HepG2 (cell line): ENCODE measurements at regions not wholly inside any gene's neighbourhood (a gene's known extent, or its start where the extent isn't known, plus 50 kb on each side); places are given as distances from the start of the nearest gene placed in this dataset.
"Not testable (repeated sequence)": the region's sequence is repeated elsewhere in the genome, so short reads cannot be mapped to it uniquely, and the experiment has no call there.

Experiments used
- ATAC-seq: fragments of 200-7000 bp; cut with Tn5 transposase; 3 replicates; pipeline ENCODE4 v1.9.1; 2020; ENCODE audit warnings: mild to moderate bottlenecking, moderate library complexity
- BruUV-seq: library from RNA; stranded (reverse); fragments of 400-500 nt; replicated peaks from 2 replicates; lab custom pipeline; 2021; lab: Mats Ljungman, UMichigan
- CTCF ChIA-PET: fragments of 300-600 bp; formaldehyde crosslinking; extraction: SDS; loops from one replicate; lab custom pipeline; 2021; ENCODE audit warnings: low total read pairs, inconsistent platforms, low intra/inter-chr PET ratio; lab: Yijun Ruan, JAX
- POLR2A ChIA-PET: fragments of 350-600 bp; sonication (Branson Sonifier 250); formaldehyde crosslinking; loops from one replicate; lab custom pipeline; 2020; ENCODE audit warnings: antibody characterized with exemption, inconsistent platforms; lab: Yijun Ruan, JAX
- DNase-seq: peaks from one replicate; pipeline ENCODE4 v3.0.0-alpha.2; 2015; ENCODE audit warnings: low spot score
- FAIRE-seq: peaks from 3 replicates; lab custom pipeline; 2011; peaks lifted over from hg19 to GRCh38; lab: Jason Lieb, UNC
- H2AFZ ChIP-seq: one replicate; pipeline ENCODE4 v1.6.1; 2011; ENCODE audit warnings: low read length, inconsistent platforms
- H3K27ac ChIP-seq: fragments of 300-600 bp; 3 replicates; pipeline ENCODE4 v1.8.0; 2011; ENCODE audit warnings: mixed run types, mild to moderate bottlenecking, mixed read lengths, low read length, inconsistent platforms; ENCODE audit not compliant: insufficient read depth; ENCODE audit errors: extremely low read length
- H3K27me3 ChIP-seq, 2 experiments: fragments of 200-600 bp in 1 of 2; 2 replicates in 1 of 2; 3 replicates in 1 of 2; pipeline versions ENCODE4 v1.6.0 to v1.8.0; 2011; ENCODE audit warnings: low read length in 2 of 2, mild to moderate bottlenecking in 2 of 2, moderate library complexity in 2 of 2, inconsistent platforms in 1 of 2; ENCODE audit not compliant: insufficient read depth in 2 of 2, control insufficient read depth in 1 of 2
- H3K36me3 ChIP-seq, 2 experiments: fragments of 200-600 bp in 1 of 2; replicated peaks in 1 of 2; 2 replicates in 1 of 2; 3 replicates in 1 of 2; pipeline versions ENCODE4 v1.5.1 to v1.8.0; 2011; ENCODE audit warnings: low read length in 2 of 2, inconsistent platforms in 1 of 2; ENCODE audit not compliant: insufficient read depth in 2 of 2, control insufficient read depth in 1 of 2
- H3K4me1 ChIP-seq: 2 replicates; pipeline ENCODE4 v1.5.1; 2012; ENCODE audit warnings: low read length, inconsistent platforms; ENCODE audit not compliant: insufficient read depth
- H3K4me2 ChIP-seq: 2 replicates; pipeline ENCODE4 v1.6.0; 2011; ENCODE audit warnings: low read depth, low read length, inconsistent platforms
- H3K4me3 ChIP-seq, 3 experiments: fragments of 200-600 bp in 1 of 3; sonication (generic), shearing (Covaris generic) in 1 of 3; replicated peaks in 1 of 3; 2 replicates each; pipeline ENCODE4 v1.5.1; 2011 to 2016; ENCODE audit warnings: low read length in 3 of 3, inconsistent platforms in 2 of 3, low read depth in 2 of 3, mild to moderate bottlenecking in 2 of 3, control low read depth in 1 of 3, mixed read lengths in 1 of 3; ENCODE audit not compliant: insufficient read depth in 1 of 3
- H3K79me2 ChIP-seq: one replicate; pipeline ENCODE4 v1.6.1; 2011; ENCODE audit warnings: low read length, inconsistent platforms; ENCODE audit not compliant: insufficient read depth
- H3K9ac ChIP-seq: 2 replicates; pipeline ENCODE4 v1.6.0; 2011; ENCODE audit warnings: mild to moderate bottlenecking, low read depth, low read length, inconsistent platforms; ENCODE audit not compliant: insufficient read depth
- H3K9me3 ChIP-seq: 2 replicates; pipeline ENCODE4 v1.5.1; 2012; ENCODE audit warnings: mild to moderate bottlenecking, low read length
- H4K20me1 ChIP-seq: 2 replicates; pipeline ENCODE4 v1.6.0; 2011; ENCODE audit warnings: inconsistent platforms, mild to moderate bottlenecking, low read length, moderate library complexity; ENCODE audit not compliant: insufficient read depth
- FOSL1 ChIP-seq: sonication (generic); formaldehyde crosslinking; IDR thresholded peaks from 2 replicates; pipeline ENCODE4 v1.9.0; 2021; ENCODE audit warnings: missing genetic modification reagents, borderline replicate concordance
- FOXM1 ChIP-seq: sonication (generic); formaldehyde crosslinking; IDR thresholded peaks from 2 replicates; pipeline ENCODE4 v1.5.0; 2020; ENCODE audit warnings: missing genetic modification reagents
- HNRNPLL ChIP-seq: fragments of 200-400 bp; formaldehyde crosslinking; IDR thresholded peaks from 2 replicates; pipeline ENCODE4 v1.6.1; 2017; ENCODE audit warnings: mild to moderate bottlenecking, low read depth, low read length; ENCODE audit not compliant: poor library complexity, severe bottlenecking
- NR1H2 ChIP-seq: sonication (generic); formaldehyde crosslinking; IDR thresholded peaks from 2 replicates; pipeline ENCODE4 v1.8.1; 2022; ENCODE audit warnings: low read depth, missing genetic modification reagents, borderline replicate concordance
- POGK ChIP-seq: sonication (generic); formaldehyde crosslinking; conservative IDR thresholded peaks from 2 replicates; pipeline ENCODE4 v1.8.0; 2022; ENCODE audit warnings: mild to moderate bottlenecking, moderate library complexity, missing genetic modification reagents
- RFXAP ChIP-seq: sonication (generic); formaldehyde crosslinking; IDR thresholded peaks from 2 replicates; pipeline ENCODE4 v1.4.0; 2020; ENCODE audit warnings: missing genetic modification reagents, borderline replicate concordance
- SIN3A ChIP-seq: IDR thresholded peaks from 2 replicates; pipeline ENCODE4 v1.6.1; 2011; ENCODE audit warnings: low read depth, mild to moderate bottlenecking, control low read depth, low read length, borderline replicate concordance
- TBX3 ChIP-seq: fragments of 450-650 bp; IDR thresholded peaks from 2 replicates; pipeline ENCODE4 v1.6.1; 2017; ENCODE audit warnings: antibody characterized with exemption, mild to moderate bottlenecking, inconsistent platforms, borderline replicate concordance
- ZBTB49 ChIP-seq: sonication (generic); formaldehyde crosslinking; IDR thresholded peaks from 2 replicates; pipeline ENCODE4 v1.4.0; 2020; ENCODE audit warnings: missing genetic modification reagents, borderline replicate concordance
- ZNF280B ChIP-seq: sonication (generic); formaldehyde crosslinking; IDR thresholded peaks from 2 replicates; pipeline ENCODE4 v1.5.0; 2020; ENCODE audit warnings: missing genetic modification reagents, mild to moderate bottlenecking, borderline replicate concordance
- ZNF367 ChIP-seq: sonication (generic); formaldehyde crosslinking; IDR thresholded peaks from 2 replicates; pipeline ENCODE4 v1.4.0; 2020; ENCODE audit warnings: missing genetic modification reagents, borderline replicate concordance
- ZNF670 ChIP-seq: sonication (generic); formaldehyde crosslinking; IDR thresholded peaks from 2 replicates; pipeline ENCODE4 v1.8.0; 2022; ENCODE audit warnings: mild to moderate bottlenecking, missing genetic modification reagents, borderline replicate concordance
- WGBS: methylation state at CpG from one replicate; pipeline ENCODE4 v1.1.6; 2017; ENCODE audit warnings: low lambda C conversion rate; 5-methylcytosine and 5-hydroxymethylcytosine counted together
- in situ Hi-C: cut with HindIII; loops from 2 replicates; pipeline ENCODE4 v1.10.0; 2017; ENCODE audit warnings: low pct_unique_long_range_greater_than_20kb; ENCODE audit not compliant: extremely low pct_ligation_motif_present
- intact Hi-C: fragments of 100-400 bp; cut with micrococcal nuclease; formaldehyde crosslinking; loops from one replicate; pipeline ENCODE4 v1.10.0; 2022; ENCODE audit not compliant: unreplicated experiment

GRCh38 chr1:209173796-209174195 lies 409.7 kb upstream of the CAMK1G start:
- in situ Hi-C loops, CTCF ChIA-PET: not testable (repeated sequence)

GRCh38 chr1:209176866-209177430 lies 406.6 kb upstream of the CAMK1G start:
- Histone ChIP-seq H3K4me3 (no peak overlapping the region), H3K36me3 (no peaks in the 10 kb centered on the region)
- BruUV-seq: no TSS peak
- TF ChIP-seq POGK (no peak), HNRNPLL (no peak), SIN3A (no peak), NR1H2 (CRISPR knock-in tag) (no peak), ZBTB49 (CRISPR knock-in tag) (no peak), RFXAP (no peak), ZNF367 (CRISPR knock-in tag) (no peak), FOXM1 (CRISPR knock-in tag) (no peak), ZNF670 (no peak), TBX3 (no peak), ZNF280B (CRISPR knock-in tag) (no peak), FOSL1 (CRISPR knock-in tag) (no peak)
- TF ChIP-seq, all 625 proteins: peak for 0
- WGBS: 0% methylated on average over 2 of the region's 2 CpGs
- in situ Hi-C loops: no loop called here
- Histone ChIP-seq H3K4me2 (no peak overlapping the region), H3K79me2 (no peaks in the 10 kb centered on the region), H3K27me3 (no peaks in the 10 kb centered on the region), H3K4me1 (no peaks in the 10 kb centered on the region), H4K20me1 (no peaks in the 10 kb centered on the region), H3K9ac (no peak overlapping the region), H3K9me3 (peaks cover 78% of the 10 kb centered on the region), H2AFZ (no peak overlapping the region), H3K27ac (no peak overlapping the region)
- POLR2A ChIA-PET: no interaction called here
- DNase-seq (no peak), ATAC-seq (no peak), FAIRE-seq (no peak)
- CTCF ChIA-PET: no interaction called here
- intact Hi-C loops: no loop called here

More at GRCh38 chr1:209173796-209174195, 409.7 kb upstream of the CAMK1G start:
- H3K4me3 ChIP-seq, H3K27me3 ChIP-seq, H4K20me1 ChIP-seq, POLR2A ChIA-PET, intact Hi-C loops, H3K4me2 ChIP-seq, H3K36me3 ChIP-seq, H3K27ac ChIP-seq, H3K4me1 ChIP-seq, FAIRE-seq, H2AFZ ChIP-seq, H3K79me2 ChIP-seq, DNase-seq, H3K9ac ChIP-seq, BruUV-seq, ATAC-seq: not testable (repeated sequence)
- H3K9me3 ChIP-seq: peaks cover 73% of the 10 kb centered on the region
- WGBS: no CpG with 5 or more reads among the region's 2 CpGs
